HG02852 (cell line): ENCODE measurements at regions not wholly inside any gene's neighbourhood (a gene's known extent, or its start where the extent isn't known, plus 50 kb on each side); places are given as distances from the start of the nearest gene placed in this dataset.
"Not testable (repeated sequence)": the region's sequence is repeated elsewhere in the genome, so short reads cannot be mapped to it uniquely, and the experiment has no call there.

Experiments
- ATAC-seq: cut with Tn5 transposase; IDR thresholded peaks from one replicate; pipeline ENCODE4 v1.9.1; 2021; ENCODE audit warnings: mild to moderate bottlenecking, moderate library complexity; ENCODE audit not compliant: unreplicated experiment

- not testable (repeated sequence) for ATAC-seq
Measured at GRCh38 chr2:34795586-34795985, 1196.5 kb upstream of the FAM98A start.

DNA sequence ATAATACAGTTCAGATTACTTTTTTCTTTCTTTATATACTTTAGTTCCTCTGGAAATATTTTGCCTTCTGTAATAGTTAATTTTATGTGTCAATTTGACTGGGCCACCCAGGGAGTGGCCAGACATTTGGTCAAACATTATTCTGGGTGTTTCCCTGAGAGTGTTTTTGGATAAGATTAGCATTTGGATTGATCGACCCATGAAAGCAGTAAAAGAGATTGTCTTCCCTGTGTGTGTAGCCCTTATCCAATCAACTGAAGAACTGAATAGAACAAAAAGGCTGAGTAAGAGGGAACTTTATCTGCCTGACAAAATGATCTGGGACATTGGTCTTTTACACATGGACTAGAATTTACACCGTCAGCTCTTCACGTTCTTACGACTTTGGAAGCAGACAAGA lies 1190.1 kb upstream of the FAM98A start:
- no peak for ATAC-seq

GRCh38 chr2:34787341-34787740 lies 1188.2 kb upstream of the FAM98A start:
- no peak for ATAC-seq

GRCh38 chr2:34785206-34785785 lies 1186.2 kb upstream of the FAM98A start:
- no peak for ATAC-seq

GRCh38 chr2:34784701-34785100 lies 1185.6 kb upstream of the FAM98A start:
- no peak for ATAC-seq

GRCh38 chr2:34750742-34751141 lies 1151.6 kb upstream of the FAM98A start:
- ATAC-seq, result not testable (repeated sequence)

DNA sequence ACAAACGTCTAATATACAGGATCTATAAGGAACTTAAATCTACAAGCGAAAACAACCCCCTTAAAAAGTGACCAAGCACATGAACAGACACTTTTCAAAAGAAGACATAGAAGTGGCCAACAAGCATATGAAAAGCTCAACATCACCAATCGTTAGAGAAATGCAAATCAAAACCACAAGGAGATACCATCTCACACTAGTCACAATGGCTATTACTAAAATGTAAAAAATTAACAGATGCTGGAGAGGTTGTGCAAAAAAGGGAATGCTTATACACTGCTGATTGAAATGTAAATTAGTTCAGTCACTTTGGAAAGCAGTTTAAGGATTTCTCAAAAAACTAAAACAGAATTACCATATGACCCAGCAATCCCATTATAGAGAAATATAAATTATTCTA lies 1148.5 kb upstream of the FAM98A start:
- no peak for ATAC-seq

GRCh38 chr2:34738691-34739090 lies 1139.6 kb upstream of the FAM98A start:
- ATAC-seq, result no peak

DNA sequence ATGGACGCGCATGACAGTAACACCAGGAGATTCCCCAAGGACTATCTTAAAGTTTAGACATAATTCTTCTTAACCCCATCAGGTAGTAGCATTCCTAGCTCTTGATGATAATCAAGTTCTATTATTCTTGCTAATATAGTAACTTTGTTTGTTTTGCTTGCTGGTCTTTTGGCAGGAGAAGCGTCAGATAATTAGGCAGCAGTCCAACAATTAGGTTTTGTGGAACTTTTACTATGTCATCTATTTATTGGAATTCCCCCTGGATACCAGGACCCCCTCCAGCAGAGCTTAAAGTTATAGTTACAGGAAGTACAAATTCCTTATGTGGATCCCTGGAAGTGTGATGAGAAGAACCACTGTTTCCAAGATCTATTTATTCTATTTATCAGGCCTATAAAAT lies 1138.0 kb upstream of the FAM98A start:
- ATAC-seq, result no peak

DNA sequence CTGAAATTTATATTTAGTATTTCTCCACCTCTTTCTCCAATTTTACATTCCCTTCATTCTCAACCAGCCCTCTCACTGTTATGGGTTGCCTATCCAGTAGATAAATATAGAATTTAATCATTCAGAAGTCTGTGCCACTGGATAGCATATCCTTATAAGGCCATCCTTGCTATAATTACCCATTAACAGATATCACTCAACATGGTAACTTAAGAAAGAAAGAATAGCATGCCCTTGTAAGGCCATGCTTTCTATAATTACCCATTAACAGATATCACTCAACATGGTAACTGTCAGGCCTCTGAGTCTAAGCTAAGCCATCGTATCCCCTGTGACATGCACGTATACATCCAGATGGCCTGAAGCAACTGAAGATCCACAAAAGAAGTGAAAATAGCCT lies 1137.4 kb upstream of the FAM98A start:
- no peak for ATAC-seq

- no peak for ATAC-seq
Measured at GRCh38 chr2:34734662-34735061, 1135.6 kb upstream of the FAM98A start.

DNA sequence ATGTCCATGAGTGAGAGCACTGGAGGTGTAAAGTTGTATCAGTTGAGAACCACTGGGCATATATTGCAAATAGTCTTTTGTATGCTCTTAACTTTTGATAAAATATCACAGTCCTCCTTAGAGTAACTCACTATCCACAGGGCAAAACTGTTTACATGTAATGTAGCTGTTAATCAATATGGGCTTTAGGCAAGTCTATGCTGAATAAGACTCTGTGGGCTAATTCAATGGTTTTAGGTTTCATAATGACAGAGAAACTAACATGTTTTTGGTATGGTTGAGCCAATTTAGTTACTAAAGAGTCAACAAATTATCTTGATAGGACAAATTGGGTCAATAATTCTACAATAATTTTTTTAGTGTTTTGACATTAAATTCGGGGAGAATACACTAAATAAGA lies 1134.9 kb upstream of the FAM98A start:
- ATAC-seq, result no peak

DNA sequence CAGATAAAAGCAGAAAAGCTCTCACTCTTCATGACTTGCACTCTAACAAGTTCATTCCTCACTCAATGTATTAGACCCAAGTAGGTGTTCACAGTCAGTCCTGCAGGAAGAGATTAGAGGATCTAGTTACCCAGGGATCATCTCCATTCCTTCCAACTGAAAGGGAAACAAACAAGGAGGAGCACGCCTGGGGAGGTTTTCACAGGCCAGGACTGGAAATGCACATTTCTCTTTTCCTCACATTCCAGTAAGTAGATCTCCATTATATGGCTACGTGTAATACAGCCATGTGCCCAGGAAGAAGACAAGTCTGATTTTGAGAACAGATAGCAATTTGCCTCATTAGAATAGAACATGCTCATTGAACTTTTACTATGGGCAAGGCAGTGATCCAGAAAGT lies 1132.2 kb upstream of the FAM98A start:
- no peak for ATAC-seq

DNA sequence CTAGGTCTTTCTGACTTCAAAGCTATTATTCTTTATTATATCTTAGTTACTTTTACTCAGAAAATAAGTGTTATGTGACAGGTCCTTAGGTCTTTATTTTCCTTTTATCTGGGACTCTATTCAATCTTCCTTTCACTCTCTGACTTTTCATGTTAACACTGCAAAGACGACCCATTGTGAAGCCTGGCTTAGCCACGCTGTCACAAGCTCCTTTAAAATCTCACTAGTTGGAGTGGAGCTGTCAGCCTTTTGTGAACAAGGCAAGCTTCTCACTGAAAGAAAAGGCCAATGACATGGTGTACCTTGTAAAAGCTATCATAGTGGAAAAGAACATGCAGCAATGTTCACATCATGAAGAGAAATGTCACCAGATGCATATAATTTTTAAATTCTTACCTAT lies 1130.7 kb upstream of the FAM98A start:
- no peak for ATAC-seq

DNA sequence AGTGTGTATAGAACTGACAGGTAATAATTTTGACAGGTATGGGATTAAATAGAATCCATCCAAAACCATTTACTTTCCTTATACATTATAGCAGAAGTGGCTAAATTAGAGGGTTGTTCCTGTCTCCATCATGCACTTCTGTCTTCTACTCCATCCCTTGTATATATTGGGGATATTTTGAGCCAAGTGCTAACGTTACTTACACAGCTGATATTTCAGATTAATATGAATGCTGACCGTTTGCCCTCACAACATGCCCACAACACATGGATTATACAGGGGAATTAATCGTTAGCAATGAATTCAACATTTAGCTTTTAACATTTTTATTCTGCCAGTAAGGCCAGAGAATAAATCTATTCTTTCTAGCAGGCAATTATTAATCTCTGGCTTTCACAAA lies 1125.0 kb upstream of the FAM98A start:
- no peak for ATAC-seq

- no peak for ATAC-seq
Measured at GRCh38 chr2:34723683-34724082, 1124.6 kb upstream of the FAM98A start.

GRCh38 chr2:34719206-34719605 lies 1120.1 kb upstream of the FAM98A start:
- no peak for ATAC-seq

DNA sequence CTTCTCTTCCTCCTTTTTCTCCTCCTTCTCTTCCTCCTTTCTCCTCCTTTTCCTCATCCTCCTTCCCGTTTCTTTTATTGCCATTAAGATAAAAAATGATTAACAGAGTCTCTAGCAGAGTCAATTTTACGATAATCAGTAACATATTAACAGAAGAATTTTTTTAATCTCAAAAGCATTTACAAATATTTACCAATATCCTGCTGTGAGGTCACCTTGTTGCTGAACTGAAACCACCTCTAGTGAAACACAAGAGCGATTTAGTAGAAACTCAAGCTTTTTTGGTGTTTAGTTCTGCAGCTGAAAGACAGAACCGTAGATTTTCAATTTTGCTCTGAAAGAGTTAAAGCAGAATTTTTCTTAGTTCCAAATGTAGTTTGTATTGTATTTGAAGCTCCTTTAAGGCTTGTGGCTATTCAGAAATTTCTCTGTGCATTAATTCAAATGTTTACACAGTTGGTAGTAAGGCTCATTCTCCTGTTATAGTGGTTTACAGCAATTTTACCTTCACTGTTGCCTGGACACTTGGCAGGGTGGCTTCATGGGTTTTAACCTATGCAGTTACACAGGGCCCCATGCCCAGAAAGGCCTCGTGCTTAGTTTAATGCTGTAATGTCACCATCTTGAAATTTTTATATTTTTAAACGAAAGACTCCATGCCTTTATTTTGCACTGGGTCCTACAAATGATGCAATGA lies 1106.6 kb upstream of the FAM98A start:
- ATAC-seq, result no peak

- ATAC-seq, result no peak
Measured at GRCh38 chr2:34703292-34703691, 1104.2 kb upstream of the FAM98A start.

- ATAC-seq, result not testable (repeated sequence)
Measured at GRCh38 chr2:34702391-34702790, 1103.3 kb upstream of the FAM98A start.

DNA sequence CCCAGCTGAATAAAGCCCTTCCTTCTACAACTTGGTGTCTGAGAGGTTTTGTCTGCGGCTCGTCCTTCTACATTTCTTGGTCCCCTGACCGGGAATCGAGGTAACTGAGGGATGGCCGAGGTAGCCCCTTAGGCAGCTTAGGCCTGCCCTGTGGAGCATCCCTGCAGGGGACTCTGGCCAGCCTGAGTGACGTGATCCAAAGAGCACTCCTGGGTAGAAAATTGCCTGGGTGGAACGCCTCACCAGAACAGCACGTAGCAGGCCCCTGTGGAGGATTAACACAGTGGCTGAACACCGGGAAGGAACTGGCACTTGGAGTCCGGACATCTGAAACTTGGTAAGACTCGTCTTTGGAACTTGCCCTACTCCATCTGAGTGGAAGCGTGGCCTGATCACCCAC lies 1078.5 kb upstream of the FAM98A start:
- not testable (repeated sequence) for ATAC-seq

DNA sequence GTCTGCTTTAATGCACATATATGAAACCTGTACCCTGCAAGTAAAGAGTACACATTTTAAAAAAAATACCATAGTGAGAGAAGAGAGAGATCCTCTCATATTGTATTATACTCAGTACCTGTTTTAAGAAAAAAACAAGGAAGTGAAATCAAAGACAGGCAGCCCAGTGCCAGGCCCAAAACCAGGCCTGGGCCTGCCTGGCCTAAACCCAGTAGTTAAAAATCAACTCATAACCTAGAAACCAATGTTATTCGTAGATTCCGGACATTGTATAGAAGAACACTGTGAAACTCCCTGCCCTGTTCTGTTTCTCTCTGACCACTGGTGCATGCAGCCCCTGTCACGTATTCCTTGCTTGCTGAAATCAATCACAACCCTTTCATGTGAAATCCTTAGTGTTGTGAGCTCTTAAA lies 1078.0 kb upstream of the FAM98A start:
- not testable (repeated sequence) for ATAC-seq

DNA sequence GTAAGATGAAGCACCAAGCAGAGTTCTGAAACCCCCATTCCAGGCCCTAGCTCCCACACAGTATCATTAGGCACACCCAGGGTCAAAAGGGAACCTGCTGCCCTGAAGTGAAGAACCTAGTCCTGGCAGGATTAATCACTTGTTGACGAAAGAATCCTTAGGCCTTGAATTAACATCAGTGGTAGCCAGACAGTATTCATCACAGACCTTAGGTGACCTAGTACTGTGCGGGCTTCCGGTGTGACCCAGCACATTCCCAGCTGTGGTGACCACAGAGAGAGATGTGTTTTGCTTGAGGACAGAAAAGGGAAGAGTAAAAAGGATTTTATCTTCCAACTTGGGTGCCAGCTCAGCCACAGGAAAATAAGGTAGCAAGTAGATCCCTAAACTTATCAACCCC lies 1071.4 kb upstream of the FAM98A start:
- ATAC-seq, result no peak
